Panc1 (cell line): ENCODE measurements at regions not wholly inside any gene's neighbourhood (a gene's known extent, or its start where the extent isn't known, plus 50 kb on each side); places are given as distances from the start of the nearest gene placed in this dataset.

Source experiments
- POLR2AphosphoS5 ChIP-seq: IDR thresholded peaks from 2 replicates; pipeline ENCODE4 v1.6.1; 2012; ENCODE audit warnings: mild to moderate bottlenecking, low read depth, low read length, moderate library complexity
- TCF7L2 ChIP-seq: IDR thresholded peaks from 2 replicates; pipeline ENCODE4 v1.6.1; 2011; ENCODE audit warnings: mild to moderate bottlenecking, low read depth, low read length, inconsistent platforms
- TF ChIP-seq, protein P1 (sequence below): fragments of 450-650 bp; IDR thresholded peaks from 2 replicates; pipeline ENCODE4 v1.5.1; 2017; ENCODE audit warnings: mild to moderate bottlenecking

GRCh38 chr5:34547300-34548085, 108.6 kb upstream of the RAI14 start:
- no peak for TF ChIP-seq POLR2AphosphoS5
- TF ChIP-seq, protein P1, sequence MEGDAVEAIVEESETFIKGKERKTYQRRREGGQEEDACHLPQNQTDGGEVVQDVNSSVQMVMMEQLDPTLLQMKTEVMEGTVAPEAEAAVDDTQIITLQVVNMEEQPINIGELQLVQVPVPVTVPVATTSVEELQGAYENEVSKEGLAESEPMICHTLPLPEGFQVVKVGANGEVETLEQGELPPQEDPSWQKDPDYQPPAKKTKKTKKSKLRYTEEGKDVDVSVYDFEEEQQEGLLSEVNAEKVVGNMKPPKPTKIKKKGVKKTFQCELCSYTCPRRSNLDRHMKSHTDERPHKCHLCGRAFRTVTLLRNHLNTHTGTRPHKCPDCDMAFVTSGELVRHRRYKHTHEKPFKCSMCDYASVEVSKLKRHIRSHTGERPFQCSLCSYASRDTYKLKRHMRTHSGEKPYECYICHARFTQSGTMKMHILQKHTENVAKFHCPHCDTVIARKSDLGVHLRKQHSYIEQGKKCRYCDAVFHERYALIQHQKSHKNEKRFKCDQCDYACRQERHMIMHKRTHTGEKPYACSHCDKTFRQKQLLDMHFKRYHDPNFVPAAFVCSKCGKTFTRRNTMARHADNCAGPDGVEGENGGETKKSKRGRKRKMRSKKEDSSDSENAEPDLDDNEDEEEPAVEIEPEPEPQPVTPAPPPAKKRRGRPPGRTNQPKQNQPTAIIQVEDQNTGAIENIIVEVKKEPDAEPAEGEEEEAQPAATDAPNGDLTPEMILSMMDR: no peak
- no peak for TF ChIP-seq TCF7L2
